Urinary bladder (tissue), 3 donors: ENCODE measurements at regions not wholly inside any gene's neighbourhood (a gene's known extent, or its start where the extent isn't known, plus 50 kb on each side); places are given as distances from the start of the nearest gene placed in this dataset.
"Not testable (repeated sequence)": the region's sequence is repeated elsewhere in the genome, so short reads cannot be mapped to it uniquely, and the experiment has no call there.

ENCODE experiments used
- DNase-seq: peaks from one replicate; pipeline ENCODE4 v3.0.0-alpha.2; 2015; ENCODE audit errors: extremely low spot score
- H3K27ac ChIP-seq: one replicate; pipeline ENCODE4 v1.5.1; 2013; ENCODE audit warnings: low read depth, mild to moderate bottlenecking, moderate library complexity
- H3K36me3 ChIP-seq: one replicate; pipeline ENCODE4 v1.6.1; 2013; ENCODE audit warnings: mild to moderate bottlenecking, moderate library complexity; ENCODE audit not compliant: insufficient read depth
- H3K4me1 ChIP-seq: one replicate; pipeline ENCODE4 v1.6.1; 2013; ENCODE audit warnings: mild to moderate bottlenecking, moderate library complexity; ENCODE audit not compliant: insufficient read depth
- H3K4me3 ChIP-seq: one replicate; pipeline ENCODE4 v1.5.1; 2013; ENCODE audit warnings: low read depth, low read length
- WGBS: extraction: QIAGEN DNeasy Blood & Tissue Kit; methylation state at CpG from one replicate; pipeline ENCODE4 v1.1.7; 2013; 5-methylcytosine and 5-hydroxymethylcytosine counted together
- donor health status: healthy with polysubstance abuse.
- donor health status: healthy.

- H3K36me3 ChIP-seq = no peaks in the 10 kb centered on the region
- no peak overlapping the region for H3K4me3 ChIP-seq
- no peaks in the 10 kb centered on the region for H3K4me1 ChIP-seq
- H3K27ac ChIP-seq = no peak overlapping the region
- no peak for DNase-seq
- 55% methylated on average over 4 of the region's 4 CpGs for WGBS
Measured at GRCh38 chr9:34773306-34773910, 63.5 kb upstream of the CCL21 start.

- no peak overlapping the region for H3K4me3 ChIP-seq
- no peak for DNase-seq
- H3K27ac ChIP-seq = no peak overlapping the region
- H3K4me1 ChIP-seq = no peaks in the 10 kb centered on the region
- 77% methylated on average over 4 of the region's 4 CpGs for WGBS
- H3K36me3 ChIP-seq = no peaks in the 10 kb centered on the region
Measured at GRCh38 chr9:34771007-34771406, 61.1 kb upstream of the CCL21 start.

- H3K4me1 ChIP-seq, H3K36me3 ChIP-seq, H3K27ac ChIP-seq, H3K4me3 ChIP-seq, DNase-seq: not testable (repeated sequence)
- 45% methylated on average over 8 of the region's 9 CpGs for WGBS
Measured at GRCh38 chr9:34767087-34767486, 57.2 kb upstream of the CCL21 start.

GRCh38 chr9:34760196-34761040, 50.5 kb upstream of the CCL21 start:
- H3K36me3 ChIP-seq, H3K4me3 ChIP-seq, H3K4me1 ChIP-seq, DNase-seq, H3K27ac ChIP-seq: not testable (repeated sequence)
- 32% methylated on average over 32 of the region's 32 CpGs for WGBS
